Neural cell (in vitro differentiated cells): ENCODE measurements at regions not wholly inside any gene's neighbourhood (a gene's known extent, or its start where the extent isn't known, plus 50 kb on each side); places are given as distances from the start of the nearest gene placed in this dataset.

ENCODE experiments used
- H2AFZ ChIP-seq: fragments of 200-600, 300-800 bp; sonication (generic), shearing (Covaris generic); 2 replicates; pipeline ENCODE4 v1.6.0; 2014; ENCODE audit warnings: low read depth, mild to moderate bottlenecking, antibody characterized with exemption, low read length, moderate library complexity
- H3F3A ChIP-seq: fragments of 200-600 bp; shearing (Covaris generic); 2 replicates; pipeline ENCODE4 v1.6.1; 2016; ENCODE audit warnings: mild to moderate bottlenecking, moderate library complexity, mixed read lengths, antibody characterized with exemption, low read length; ENCODE audit not compliant: insufficient read depth, poor library complexity, severe bottlenecking
- H3K27ac ChIP-seq: fragments of 200-600, 300-800 bp; sonication (generic), shearing (Covaris generic); 2 replicates; pipeline ENCODE4 v1.5.1; 2014; ENCODE audit warnings: mild to moderate bottlenecking, low read length, moderate library complexity
- H3K27me3 ChIP-seq: fragments of 300-800, 200-600 bp; sonication (generic), shearing (Covaris generic); 2 replicates; pipeline ENCODE4 v1.6.0; 2014; ENCODE audit warnings: mild to moderate bottlenecking, low read depth, low read length, moderate library complexity; ENCODE audit not compliant: insufficient read depth
- H3K36me3 ChIP-seq: fragments of 300-800, 200-600 bp; sonication (generic), shearing (Covaris generic); 2 replicates; pipeline ENCODE4 v1.5.1; 2014; ENCODE audit warnings: mild to moderate bottlenecking, antibody characterized with exemption, low read length, moderate library complexity; ENCODE audit not compliant: insufficient read depth
- H3K4me2 ChIP-seq: fragments of 300-800, 200-600 bp; sonication (generic), shearing (Covaris generic); 2 replicates; pipeline ENCODE4 v1.6.0; 2014; ENCODE audit warnings: mild to moderate bottlenecking, low read length
- H3K4me3 ChIP-seq: fragments of 300-800, 200-600 bp; sonication (generic), shearing (Covaris generic); 2 replicates; pipeline ENCODE4 v1.5.1; 2014; ENCODE audit warnings: mild to moderate bottlenecking, low read length, moderate library complexity
- H3K79me2 ChIP-seq: fragments of 200-600 bp; shearing (Covaris generic); replicated peaks from 2 replicates; pipeline ENCODE4 v1.6.0; 2014; ENCODE audit warnings: mild to moderate bottlenecking, low read length, moderate library complexity; ENCODE audit not compliant: insufficient read depth
- H3K9ac ChIP-seq: fragments of 300-800, 200-600 bp; sonication (generic), shearing (Covaris generic); 2 replicates; pipeline ENCODE4 v1.6.1; 2016; ENCODE audit warnings: mild to moderate bottlenecking, low read length, mixed read lengths
- H3K9me2 ChIP-seq: fragments of 200-600 bp; shearing (Covaris generic); 2 replicates; pipeline ENCODE4 v1.6.1; 2016; ENCODE audit warnings: mild to moderate bottlenecking, low read length, mixed read lengths; ENCODE audit not compliant: insufficient read depth
- H3K9me3 ChIP-seq: fragments of 200-600, 300-800 bp; sonication (generic), shearing (Covaris generic); 2 replicates; pipeline ENCODE4 v1.6.1; 2016; ENCODE audit warnings: mild to moderate bottlenecking, mixed run types, low read length, moderate library complexity, mixed read lengths
- H4K20me1 ChIP-seq: fragments of 200-600 bp; shearing (Covaris generic); 2 replicates; pipeline ENCODE4 v1.6.1; 2016; ENCODE audit warnings: mild to moderate bottlenecking, mixed run types; ENCODE audit not compliant: insufficient read depth
- CTCF ChIP-seq: fragments of 450-650 bp; IDR thresholded peaks from 2 replicates; pipeline ENCODE4 v1.5.1; 2014; ENCODE audit warnings: antibody characterized with exemption, mild to moderate bottlenecking, moderate library complexity; ENCODE audit not compliant: poor library complexity, severe bottlenecking
- EP300 ChIP-seq: fragments of 450-650 bp; conservative IDR thresholded peaks from 2 replicates; pipeline ENCODE4 v1.6.1; 2014; ENCODE audit warnings: antibody characterized with exemption, mild to moderate bottlenecking, moderate library complexity; ENCODE audit not compliant: poor library complexity, severe bottlenecking
- EZH2 ChIP-seq: fragments of 200-600, 300-800 bp; shearing (Covaris generic), sonication (generic); IDR thresholded peaks from 2 replicates; pipeline ENCODE4 v1.6.1; 2014; ENCODE audit warnings: antibody characterized with exemption, low read length, borderline replicate concordance, mild to moderate bottlenecking; ENCODE audit not compliant: insufficient read depth, poor library complexity, severe bottlenecking
- MXI1 ChIP-seq: fragments of 450-650 bp; conservative IDR thresholded peaks from 2 replicates; pipeline ENCODE4 v1.6.1; 2014; ENCODE audit warnings: antibody characterized with exemption, mild to moderate bottlenecking; ENCODE audit not compliant: poor library complexity, severe bottlenecking
- POLR2AphosphoS5 ChIP-seq: IDR thresholded peaks from 2 replicates; pipeline ENCODE4 v1.6.1; 2012
- RAD21 ChIP-seq: fragments of 450-650 bp; conservative IDR thresholded peaks from 2 replicates; pipeline ENCODE4 v1.6.1; 2014; ENCODE audit warnings: antibody characterized with exemption, mild to moderate bottlenecking, moderate library complexity
- REST ChIP-seq: IDR thresholded peaks from 2 replicates; pipeline ENCODE4 v1.6.1; 2012; ENCODE audit warnings: borderline replicate concordance
- SMC3 ChIP-seq: fragments of 450-650 bp; conservative IDR thresholded peaks from 2 replicates; pipeline ENCODE4 v1.6.1; 2014; ENCODE audit warnings: antibody characterized with exemption, mild to moderate bottlenecking, moderate library complexity; ENCODE audit not compliant: poor library complexity
- TAF1 ChIP-seq: IDR thresholded peaks from 2 replicates; pipeline ENCODE4 v1.6.1; 2012; ENCODE audit warnings: low read depth

DNA sequence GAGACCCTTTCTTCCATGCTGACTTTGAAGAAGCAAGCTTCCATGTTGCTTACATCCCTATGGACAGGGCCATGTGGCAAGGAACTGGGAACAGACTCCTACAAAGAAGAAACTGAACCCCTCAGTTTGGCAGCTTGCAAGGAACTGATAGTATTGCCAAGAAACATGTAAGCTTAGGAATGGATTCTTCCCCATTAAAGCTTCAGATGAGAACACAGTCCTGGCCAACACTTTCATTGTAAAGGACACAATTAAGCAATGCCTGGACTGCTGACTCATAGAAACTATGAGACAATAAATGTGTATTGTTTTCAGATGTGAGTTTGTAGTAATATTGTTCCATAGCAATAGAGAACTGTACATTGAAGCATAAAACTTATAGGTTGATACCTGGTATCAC is 82.4 kb downstream of the AASDHPPT start:
- Histone ChIP-seq H3K36me3 (no peaks in the 10 kb centered on the region), H3K9me2 (no peaks in the 10 kb centered on the region), H3K27me3 (no peaks in the 10 kb centered on the region), H3K27ac (no peak overlapping the region), H3K79me2 (no peaks in the 10 kb centered on the region), H3K4me2 (no peak overlapping the region), H3K9ac (no peak overlapping the region), H2AFZ (no peak overlapping the region), H3K9me3 (no peaks in the 10 kb centered on the region), H4K20me1 (no peaks in the 10 kb centered on the region), H3K4me3 (no peak overlapping the region), H3F3A (no peaks in the 10 kb centered on the region)
- TF ChIP-seq POLR2AphosphoS5 (no peak), CTCF (no peak), EP300 (no peak), EZH2 (no peak), RAD21 (no peak), MXI1 (no peak), REST (no peak)

DNA sequence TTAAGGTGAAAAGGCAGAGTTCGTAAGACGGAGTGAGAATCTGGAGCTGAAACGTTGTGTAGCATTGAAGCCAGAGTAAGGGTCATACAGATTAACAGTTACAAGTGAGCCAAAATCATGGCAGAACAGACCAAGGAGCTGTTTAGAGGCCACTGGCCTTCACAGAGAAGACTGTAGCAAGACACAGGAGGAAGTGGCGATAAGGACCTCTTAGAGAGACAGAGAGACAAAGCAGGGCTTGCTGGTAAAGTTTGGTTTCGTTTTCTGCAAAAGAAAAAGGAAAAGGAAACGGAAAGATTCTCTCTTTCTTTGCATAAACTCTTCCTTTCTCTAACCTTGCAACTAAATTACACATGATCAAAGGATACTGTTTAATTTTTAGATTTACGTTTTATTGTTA is 83.0 kb downstream of the AASDHPPT start:
- H3K27me3 ChIP-seq: no peaks in the 10 kb centered on the region
- no peaks in the 10 kb centered on the region for H4K20me1 ChIP-seq
- H3K9me2 ChIP-seq: no peaks in the 10 kb centered on the region
- no peaks in the 10 kb centered on the region for H3F3A ChIP-seq
- no peaks in the 10 kb centered on the region for H3K36me3 ChIP-seq
- no peaks in the 10 kb centered on the region for H3K79me2 ChIP-seq
- H3K4me2 ChIP-seq: no peak overlapping the region
- no peak overlapping the region for H3K27ac ChIP-seq
- H3K4me3 ChIP-seq: no peak overlapping the region
- H3K9me3 ChIP-seq: no peaks in the 10 kb centered on the region
- TF ChIP-seq EP300: no peak
- TF ChIP-seq POLR2AphosphoS5: no peak
- TF ChIP-seq MXI1: no peak
- no peak for TF ChIP-seq CTCF
- TF ChIP-seq RAD21: no peak
- TF ChIP-seq TAF1: no peak
- no peak for TF ChIP-seq REST
- TF ChIP-seq SMC3: no peak
- TF ChIP-seq EZH2: no peak
- H3K9ac ChIP-seq: no peak overlapping the region
- H2AFZ ChIP-seq: no peak overlapping the region
